ENCODE measurements at regions not wholly inside any gene's neighbourhood (a gene's known extent, or its start where the extent isn't known, plus 50 kb on each side); places are given as distances from the start of the nearest gene placed in this dataset.

- no peaks in the 10 kb centered on the region for H3K36me3 ChIP-seq (ENCODE audit: control insufficient read depth, insufficient read depth, low read length)
- no peaks in the 10 kb centered on the region for H3K9me3 ChIP-seq (ENCODE audit: control insufficient read depth, insufficient read depth, low read depth, low read length)
- H3K4me3 ChIP-seq (ENCODE audit: low read depth, low read length), result no peak overlapping the region
- H3K9ac ChIP-seq (ENCODE audit: low read length), result no peak overlapping the region
- H3K27me3 ChIP-seq (ENCODE audit: control insufficient read depth, insufficient read depth, low read length), result no peaks in the 10 kb centered on the region
- H3K4me1 ChIP-seq (ENCODE audit: control insufficient read depth, insufficient read depth, low read length), result no peaks in the 10 kb centered on the region; the same call in 1 of the 2 replicates
- no peak overlapping the region for H3K27ac ChIP-seq (ENCODE audit: low read depth, low read length)
Observed at GRCh38 chr2:215717501-215718381, 281.9 kb upstream of the FN1 start.

GRCh38 chr2:215716956-215717355 lies 281.1 kb upstream of the FN1 start:
- Histone ChIP-seq H3K9me3 (ENCODE audit: control insufficient read depth, insufficient read depth, low read depth, low read length) (no peaks in the 10 kb centered on the region), H3K27ac (ENCODE audit: low read depth, low read length) (no peak overlapping the region), H3K27me3 (ENCODE audit: control insufficient read depth, insufficient read depth, low read length) (no peaks in the 10 kb centered on the region), H3K9ac (ENCODE audit: low read length) (no peak overlapping the region), H3K4me1 (ENCODE audit: control insufficient read depth, insufficient read depth, low read length) (peaks cover 3% of the 10 kb centered on the region), H3K36me3 (ENCODE audit: control insufficient read depth, insufficient read depth, low read length) (no peaks in the 10 kb centered on the region), H3K4me3 (ENCODE audit: low read depth, low read length) (no peak overlapping the region)

- Histone ChIP-seq H3K36me3 (ENCODE audit: control insufficient read depth, insufficient read depth, low read length) (no peaks in the 10 kb centered on the region), H3K27ac (ENCODE audit: low read depth, low read length) (no peak overlapping the region), H3K4me1 (ENCODE audit: control insufficient read depth, insufficient read depth, low read length) (peaks cover 10% of the 10 kb centered on the region), H3K4me3 (ENCODE audit: low read depth, low read length) (no peak overlapping the region), H3K27me3 (ENCODE audit: control insufficient read depth, insufficient read depth, low read length) (no peaks in the 10 kb centered on the region), H3K9me3 (ENCODE audit: control insufficient read depth, insufficient read depth, low read depth, low read length) (no peaks in the 10 kb centered on the region), H3K9ac (ENCODE audit: low read length) (no peak overlapping the region)
Observed at GRCh38 chr2:215712871-215713790, 277.3 kb upstream of the FN1 start.

- Histone ChIP-seq H3K27ac (ENCODE audit: low read depth, low read length) (peak overlapping the region; percentile 16; the same call in 1 of the 2 replicates), H3K9ac (ENCODE audit: low read length) (no peak overlapping the region), H3K4me1 (ENCODE audit: control insufficient read depth, insufficient read depth, low read length) (peaks cover 10% of the 10 kb centered on the region), H3K27me3 (ENCODE audit: control insufficient read depth, insufficient read depth, low read length) (no peaks in the 10 kb centered on the region), H3K4me3 (ENCODE audit: low read depth, low read length) (no peak overlapping the region), H3K36me3 (ENCODE audit: control insufficient read depth, insufficient read depth, low read length) (no peaks in the 10 kb centered on the region), H3K9me3 (ENCODE audit: control insufficient read depth, insufficient read depth, low read depth, low read length) (no peaks in the 10 kb centered on the region)
Observed at GRCh38 chr2:215712219-215712868, 276.5 kb upstream of the FN1 start.

GRCh38 chr2:215711471-215712034 lies 275.7 kb upstream of the FN1 start:
- H3K9ac ChIP-seq (ENCODE audit: low read length), result peak overlapping the region; percentile 13
- H3K27me3 ChIP-seq (ENCODE audit: control insufficient read depth, insufficient read depth, low read length), result no peaks in the 10 kb centered on the region

GRCh38 chr2:215707608-215708007 lies 271.7 kb upstream of the FN1 start:
- Histone ChIP-seq H3K36me3 (ENCODE audit: control insufficient read depth, insufficient read depth, low read length) (no peaks in the 10 kb centered on the region), H3K4me3 (ENCODE audit: low read depth, low read length) (no peak overlapping the region), H3K27me3 (ENCODE audit: control insufficient read depth, insufficient read depth, low read length) (no peaks in the 10 kb centered on the region), H3K27ac (ENCODE audit: low read depth, low read length) (no peak overlapping the region), H3K4me1 (ENCODE audit: control insufficient read depth, insufficient read depth, low read length) (peaks cover 10% of the 10 kb centered on the region), H3K9ac (ENCODE audit: low read length) (no peak overlapping the region), H3K9me3 (ENCODE audit: control insufficient read depth, insufficient read depth, low read depth, low read length) (no peaks in the 10 kb centered on the region)

More at GRCh38 chr2:215711471-215712034, 275.7 kb upstream of the FN1 start:
- peaks cover 10% of the 10 kb centered on the region for H3K4me1 ChIP-seq (ENCODE audit: control insufficient read depth, insufficient read depth, low read length)
- peak overlapping the region; percentile 16; the same call in 1 of the 2 replicates for H3K27ac ChIP-seq (ENCODE audit: low read depth, low read length)
- H3K9me3 ChIP-seq (ENCODE audit: control insufficient read depth, insufficient read depth, low read depth, low read length), result no peaks in the 10 kb centered on the region
- no peak overlapping the region for H3K4me3 ChIP-seq (ENCODE audit: low read depth, low read length)
- H3K36me3 ChIP-seq (ENCODE audit: control insufficient read depth, insufficient read depth, low read length), result no peaks in the 10 kb centered on the region

- H3K4me1 ChIP-seq (ENCODE audit: control insufficient read depth, insufficient read depth, low read length), result no peaks in the 10 kb centered on the region
- no peak overlapping the region for H3K27ac ChIP-seq (ENCODE audit: low read depth, low read length)
- no peaks in the 10 kb centered on the region for H3K36me3 ChIP-seq (ENCODE audit: control insufficient read depth, insufficient read depth, low read length)
- H3K27me3 ChIP-seq (ENCODE audit: control insufficient read depth, insufficient read depth, low read length), result no peaks in the 10 kb centered on the region
- no peaks in the 10 kb centered on the region for H3K9me3 ChIP-seq (ENCODE audit: control insufficient read depth, insufficient read depth, low read depth, low read length)
- no peak overlapping the region for H3K9ac ChIP-seq (ENCODE audit: low read length)
- H3K4me3 ChIP-seq (ENCODE audit: low read depth, low read length), result no peak overlapping the region
Observed at GRCh38 chr2:215705771-215706361, 270.0 kb upstream of the FN1 start.

GRCh38 chr2:215705281-215705680 lies 269.4 kb upstream of the FN1 start:
- H3K4me3 ChIP-seq (ENCODE audit: low read depth, low read length), result no peak overlapping the region
- no peak overlapping the region for H3K27ac ChIP-seq (ENCODE audit: low read depth, low read length)
- no peaks in the 10 kb centered on the region for H3K9me3 ChIP-seq (ENCODE audit: control insufficient read depth, insufficient read depth, low read depth, low read length)
- H3K9ac ChIP-seq (ENCODE audit: low read length), result no peak overlapping the region
- H3K27me3 ChIP-seq (ENCODE audit: control insufficient read depth, insufficient read depth, low read length), result no peaks in the 10 kb centered on the region
- H3K4me1 ChIP-seq (ENCODE audit: control insufficient read depth, insufficient read depth, low read length), result no peaks in the 10 kb centered on the region
- no peaks in the 10 kb centered on the region for H3K36me3 ChIP-seq (ENCODE audit: control insufficient read depth, insufficient read depth, low read length)

GRCh38 chr2:215702116-215702902 lies 266.4 kb upstream of the FN1 start:
- Histone ChIP-seq H3K9me3 (ENCODE audit: control insufficient read depth, insufficient read depth, low read depth, low read length) (0 out of 2 replicates have a peak, but pooled peaks cover 3% of the 10 kb centered on the region), H3K4me3 (ENCODE audit: low read depth, low read length) (no peak overlapping the region), H3K4me1 (ENCODE audit: control insufficient read depth, insufficient read depth, low read length) (no peaks in the 10 kb centered on the region), H3K27ac (ENCODE audit: low read depth, low read length) (no peak overlapping the region), H3K36me3 (ENCODE audit: control insufficient read depth, insufficient read depth, low read length) (no peaks in the 10 kb centered on the region), H3K9ac (ENCODE audit: low read length) (no peak overlapping the region), H3K27me3 (ENCODE audit: control insufficient read depth, insufficient read depth, low read length) (no peaks in the 10 kb centered on the region)

All from HUES6 (cell line).